ACHN (cell line): ENCODE measurements at regions not wholly inside any gene's neighbourhood (a gene's known extent, or its start where the extent isn't known, plus 50 kb on each side); places are given as distances from the start of the nearest gene placed in this dataset.

ENCODE experiments used
- DNase-seq: peaks from one replicate; pipeline ENCODE4 v3.0.0-alpha.2; 2015
- in situ Hi-C: cut with HindIII; loops from 2 replicates; pipeline ENCODE4 v1.10.0; 2017; ENCODE audit warnings: low sequenced_read_pairs, low pct_ligation_motif_present, low pct_unique_long_range_greater_than_20kb

GRCh38 chr2:44107974-44108373 is 60.7 kb upstream of the PPM1B start:
- no peak for DNase-seq
- in situ Hi-C loops = no loop called here

- in situ Hi-C loops = no loop called here
- DNase-seq = no peak
Measured at GRCh38 chr2:44109166-44109565, 59.5 kb upstream of the PPM1B start.

- in situ Hi-C loops = no loop called here
- DNase-seq = no peak
Measured at GRCh38 chr2:44110444-44110843, 58.2 kb upstream of the PPM1B start.

- DNase-seq = no peak
- in situ Hi-C loops = no loop called here
Measured at GRCh38 chr2:44112096-44112495, 56.6 kb upstream of the PPM1B start.

GRCh38 chr2:44116319-44116718 is 52.4 kb upstream of the PPM1B start:
- in situ Hi-C loops = no loop called here
- no peak for DNase-seq

- DNase-seq = no peak
- in situ Hi-C loops = no loop called here
Measured at GRCh38 chr2:44118257-44118656, 50.4 kb upstream of the PPM1B start.
